ENCODE measurements at regions not wholly inside any gene's neighbourhood (a gene's known extent, or its start where the extent isn't known, plus 50 kb on each side); places are given as distances from the start of the nearest gene placed in this dataset.
A peak's percentile ranks its signal among the peaks of the same experiment; 100 is the strongest.

- no peak overlapping the region for H3K4me3 ChIP-seq (ENCODE audit: low read length)
These were observed 121.2 kb upstream of the LINGO1 start for GRCh38 chr15:77753939-77754338.

GRCh38 chr15:77753281-77753873 lies 120.7 kb upstream of the LINGO1 start:
- Histone ChIP-seq H3K4me3 (ENCODE audit: low read length) (no peak overlapping the region), H3K4me1 (ENCODE audit: insufficient read depth, low read length) (no peaks in the 10 kb centered on the region), H3K27me3 (ENCODE audit: insufficient read depth, low read length, poor library complexity, severe bottlenecking) (no peaks in the 10 kb centered on the region), H3K27ac (ENCODE audit: low read depth, low read length) (no peak overlapping the region), H3K9me3 (ENCODE audit: low read length) (no peaks in the 10 kb centered on the region), H3K36me3 (ENCODE audit: insufficient read depth, low read length) (no peaks in the 10 kb centered on the region)
- peaks cover 12 to 13% of the 10 kb centered on the region in 2 donors for H3K27me3 Mint-ChIP-seq
- H3K4me1 Mint-ChIP-seq = peaks cover 0 to 3% (median 0%) of the 10 kb centered on the region in 3 donors
- ChIA-PET POLR2A (no interaction called here), CTCF (no interaction called here)
- no peak overlapping the region for H3K27ac Mint-ChIP-seq
- H3K9me3 Mint-ChIP-seq = peaks cover 0 to 2% (median 0%) of the 10 kb centered on the region in 5 donors
- no peak overlapping the region for H3K4me3 Mint-ChIP-seq
- H3K36me3 Mint-ChIP-seq = no peaks in the 10 kb centered on the region
- no peak for DNase-seq

More at GRCh38 chr15:77753939-77754338, 121.2 kb upstream of the LINGO1 start:
- Mint-ChIP-seq H3K4me3 (no peak overlapping the region), H3K4me1 (no peaks in the 10 kb centered on the region), H3K9me3 (peaks cover 0 to 2% (median 0%) of the 10 kb centered on the region in 5 donors), H3K27ac (no peak overlapping the region), H3K36me3 (no peaks in the 10 kb centered on the region), H3K27me3 (peaks cover 12 to 13% of the 10 kb centered on the region in 2 donors)
- H3K27me3 ChIP-seq (ENCODE audit: insufficient read depth, low read length, poor library complexity, severe bottlenecking) = no peaks in the 10 kb centered on the region
- H3K27ac ChIP-seq (ENCODE audit: low read depth, low read length) = no peak overlapping the region
- H3K36me3 ChIP-seq (ENCODE audit: insufficient read depth, low read length) = no peaks in the 10 kb centered on the region
- H3K4me1 ChIP-seq (ENCODE audit: insufficient read depth, low read length) = no peaks in the 10 kb centered on the region
- ChIA-PET CTCF (no interaction called here), POLR2A (no interaction called here)
- no peak for DNase-seq
- H3K9me3 ChIP-seq (ENCODE audit: low read length) = no peaks in the 10 kb centered on the region

- no peaks in the 10 kb centered on the region for H3K27me3 ChIP-seq (ENCODE audit: insufficient read depth, low read length, poor library complexity, severe bottlenecking)
- H3K9me3 ChIP-seq (ENCODE audit: low read length) = no peaks in the 10 kb centered on the region
- Mint-ChIP-seq H3K27me3 (peaks cover 7 to 12% of the 10 kb centered on the region in 2 donors), H3K4me1 (peaks cover 4 to 17% (median 5%) of the 10 kb centered on the region in 3 donors), H3K36me3 (no peaks in the 10 kb centered on the region), H3K27ac (peak overlapping the region in 1 of 8 donors; percentile 38), H3K4me3 (no peak overlapping the region), H3K9me3 (peaks cover 0 to 2% (median 0%) of the 10 kb centered on the region in 5 donors)
- no peak overlapping the region for H3K27ac ChIP-seq (ENCODE audit: low read depth, low read length)
- ChIA-PET POLR2A (no interaction called here), CTCF (no interaction called here)
- H3K4me3 ChIP-seq (ENCODE audit: low read length) = no peak overlapping the region
- H3K36me3 ChIP-seq (ENCODE audit: insufficient read depth, low read length) = no peaks in the 10 kb centered on the region
- no peaks in the 10 kb centered on the region for H3K4me1 ChIP-seq (ENCODE audit: insufficient read depth, low read length)
- DNase-seq = no peak
These were observed 117.4 kb upstream of the LINGO1 start for GRCh38 chr15:77749998-77750540.

GRCh38 chr15:77749236-77749997 lies 116.7 kb upstream of the LINGO1 start:
- H3K27ac ChIP-seq (ENCODE audit: low read depth, low read length) = no peak overlapping the region
- H3K4me3 ChIP-seq (ENCODE audit: low read length) = no peak overlapping the region
- Mint-ChIP-seq H3K4me1 (peaks cover 4 to 17% (median 5%) of the 10 kb centered on the region in 3 donors), H3K36me3 (no peaks in the 10 kb centered on the region), H3K27ac (no peak overlapping the region), H3K9me3 (peaks cover 0 to 2% (median 0%) of the 10 kb centered on the region in 5 donors), H3K27me3 (peaks cover 7 to 12% of the 10 kb centered on the region in 2 donors), H3K4me3 (no peak overlapping the region)
- H3K4me1 ChIP-seq (ENCODE audit: insufficient read depth, low read length) = no peaks in the 10 kb centered on the region
- ChIA-PET POLR2A (no interaction called here), CTCF (no interaction called here)
- no peak for DNase-seq
- no peaks in the 10 kb centered on the region for H3K36me3 ChIP-seq (ENCODE audit: insufficient read depth, low read length)
- no peaks in the 10 kb centered on the region for H3K9me3 ChIP-seq (ENCODE audit: low read length)
- H3K27me3 ChIP-seq (ENCODE audit: insufficient read depth, low read length, poor library complexity, severe bottlenecking) = no peaks in the 10 kb centered on the region

- Histone ChIP-seq H3K4me3 (ENCODE audit: low read length) (no peak overlapping the region), H3K4me1 (ENCODE audit: insufficient read depth, low read length) (no peaks in the 10 kb centered on the region), H3K9me3 (ENCODE audit: low read length) (no peaks in the 10 kb centered on the region), H3K27me3 (ENCODE audit: insufficient read depth, low read length, poor library complexity, severe bottlenecking) (no peaks in the 10 kb centered on the region), H3K36me3 (ENCODE audit: insufficient read depth, low read length) (no peaks in the 10 kb centered on the region), H3K27ac (ENCODE audit: low read depth, low read length) (no peak overlapping the region)
- H3K4me3 Mint-ChIP-seq = peak overlapping the region in 1 of 7 donors; percentile 67
- H3K9me3 Mint-ChIP-seq = peaks cover 0 to under 1% (median 0%) of the 10 kb centered on the region in 5 donors
- no peaks in the 10 kb centered on the region for H3K36me3 Mint-ChIP-seq
- H3K27ac Mint-ChIP-seq = peak overlapping the region in 1 of 8 donors; percentile 47
- CTCF ChIA-PET = no interaction called here
- POLR2A ChIA-PET = no interaction called here
- peaks cover 4 to 17% (median 5%) of the 10 kb centered on the region in 3 donors for H3K4me1 Mint-ChIP-seq
- no peak for DNase-seq
- peaks cover 9 to 12% of the 10 kb centered on the region in 2 donors for H3K27me3 Mint-ChIP-seq
These were observed 115.7 kb upstream of the LINGO1 start for GRCh38 chr15:77748078-77749064.

GRCh38 chr15:77747175-77748077 lies 114.7 kb upstream of the LINGO1 start:
- Mint-ChIP-seq H3K4me1 (peaks cover 4 to 17% (median 5%) of the 10 kb centered on the region in 3 donors), H3K4me3 (peak overlapping the region in 5 of 7 donors; percentile 6 to 67 (median 37)), H3K27ac (peak overlapping the region in 1 of 8 donors; percentile 47), H3K27me3 (peaks cover 11% of the 10 kb centered on the region in 2 donors), H3K36me3 (no peaks in the 10 kb centered on the region), H3K9me3 (no peaks in the 10 kb centered on the region)
- Histone ChIP-seq H3K36me3 (ENCODE audit: insufficient read depth, low read length) (no peaks in the 10 kb centered on the region), H3K27me3 (ENCODE audit: insufficient read depth, low read length, poor library complexity, severe bottlenecking) (no peaks in the 10 kb centered on the region), H3K27ac (ENCODE audit: low read depth, low read length) (no peak overlapping the region), H3K9me3 (ENCODE audit: low read length) (no peaks in the 10 kb centered on the region), H3K4me1 (ENCODE audit: insufficient read depth, low read length) (no peaks in the 10 kb centered on the region), H3K4me3 (ENCODE audit: low read length) (no peak overlapping the region)
- POLR2A ChIA-PET = no interaction called here
- CTCF ChIA-PET = no interaction called here
- DNase-seq = no peak

Measured in CD8-positive, alpha-beta memory T cell (primary cell).